Peyer's patch (tissue), 4 donors: ENCODE measurements at regions not wholly inside any gene's neighbourhood (a gene's known extent, or its start where the extent isn't known, plus 50 kb on each side); places are given as distances from the start of the nearest gene placed in this dataset.

Experiments used
- DNase-seq, 3 donors: peaks; one replicate each; pipeline ENCODE4 v3.0.0-alpha.2; 2017 to 2019
- H3K27ac ChIP-seq, 4 donors: fragments of 200-600 bp; sonication (generic); one replicate each; pipeline ENCODE4 v1.5.1; 2016 to 2019
- H3K27me3 ChIP-seq, 2 donors: fragments of 200-600 bp; sonication (generic); one replicate each; pipeline ENCODE4 v1.5.1; 2019
- H3K36me3 ChIP-seq, 3 donors: fragments of 200-600 bp; sonication (generic); one replicate each; pipeline ENCODE4 v1.5.1; 2016 to 2019
- H3K4me1 ChIP-seq, 4 donors: fragments of 200-600 bp; sonication (generic); one replicate each; pipeline ENCODE4 v1.5.1; 2016 to 2019
- H3K4me3 ChIP-seq, 4 donors: fragments of 200-600 bp; sonication (generic); 1 replicate in 3 of 4; 2 replicates in 1 of 4; pipeline ENCODE4 v1.5.1; 2016 to 2019; ENCODE audit warnings: mild to moderate bottlenecking in 1 of 4
- H3K9me3 ChIP-seq, 4 donors: fragments of 200-600 bp; sonication (generic); one replicate each; pipeline ENCODE4 v1.5.1; 2016 to 2019; ENCODE audit warnings: mild to moderate bottlenecking in 1 of 4
- CTCF ChIP-seq, 6 experiments: fragments of 450-650 bp in 4 of 6; fragments of 200-600 bp in 2 of 6; sonication (generic) in 1 of 6; IDR thresholded peaks; one replicate each; pipeline ENCODE4 v1.5.1; 2017 to 2019; ENCODE audit warnings: antibody characterized with exemption in 6 of 6, mild to moderate bottlenecking in 3 of 6, moderate library complexity in 1 of 6
- POLR2A ChIP-seq, 2 donors: fragments of 450-650 bp; IDR thresholded peaks; one replicate each; pipeline ENCODE4 v1.5.1; 2017; ENCODE audit warnings: antibody characterized with exemption in 2 of 2, mild to moderate bottlenecking in 2 of 2, moderate library complexity in 2 of 2

GRCh38 chr1:218948446-218948845 lies 225.2 kb upstream of the LYPLAL1 start:
- H3K4me1 ChIP-seq = no peaks in the 10 kb centered on the region
- no peaks in the 10 kb centered on the region for H3K9me3 ChIP-seq
- no peak for TF ChIP-seq CTCF (IDR thresholded peaks at IDR 0.05)
- no peak for TF ChIP-seq POLR2A (IDR thresholded peaks at IDR 0.05)
- no peak overlapping the region for H3K27ac ChIP-seq
- H3K4me3 ChIP-seq = no peak overlapping the region
- H3K36me3 ChIP-seq = no peaks in the 10 kb centered on the region
- DNase-seq = no peak
- H3K27me3 ChIP-seq = no peaks in the 10 kb centered on the region

- Histone ChIP-seq H3K36me3 (no peaks in the 10 kb centered on the region), H3K27me3 (no peaks in the 10 kb centered on the region), H3K4me1 (no peaks in the 10 kb centered on the region), H3K27ac (no peak overlapping the region), H3K9me3 (no peaks in the 10 kb centered on the region), H3K4me3 (no peak overlapping the region)
- no peak for DNase-seq
- TF ChIP-seq CTCF (IDR thresholded peaks at IDR 0.05) = no peak
- no peak for TF ChIP-seq POLR2A (IDR thresholded peaks at IDR 0.05)
These were observed 220.3 kb upstream of the LYPLAL1 start for GRCh38 chr1:218953386-218953785.

GRCh38 chr1:218957971-218958370 lies 215.7 kb upstream of the LYPLAL1 start:
- H3K9me3 ChIP-seq = no peaks in the 10 kb centered on the region
- no peak for DNase-seq
- no peak overlapping the region for H3K27ac ChIP-seq
- no peak for TF ChIP-seq CTCF (IDR thresholded peaks at IDR 0.05)
- TF ChIP-seq POLR2A (IDR thresholded peaks at IDR 0.05) = no peak
- no peaks in the 10 kb centered on the region for H3K27me3 ChIP-seq
- H3K36me3 ChIP-seq = no peaks in the 10 kb centered on the region
- H3K4me3 ChIP-seq = no peak overlapping the region
- H3K4me1 ChIP-seq = no peaks in the 10 kb centered on the region

- Histone ChIP-seq H3K36me3 (no peaks in the 10 kb centered on the region), H3K9me3 (no peaks in the 10 kb centered on the region), H3K4me3 (no peak overlapping the region), H3K27me3 (no peaks in the 10 kb centered on the region), H3K27ac (no peak overlapping the region), H3K4me1 (no peaks in the 10 kb centered on the region)
- no peak for DNase-seq
- TF ChIP-seq POLR2A (IDR thresholded peaks at IDR 0.05) (no peak), CTCF (IDR thresholded peaks at IDR 0.05) (no peak)
These were observed 213.9 kb upstream of the LYPLAL1 start for GRCh38 chr1:218959784-218960183.

GRCh38 chr1:218964471-218965185 lies 209.1 kb upstream of the LYPLAL1 start:
- Histone ChIP-seq H3K4me3 (no peak overlapping the region), H3K27me3 (no peaks in the 10 kb centered on the region), H3K27ac (no peak overlapping the region), H3K36me3 (no peaks in the 10 kb centered on the region), H3K4me1 (no peaks in the 10 kb centered on the region), H3K9me3 (no peaks in the 10 kb centered on the region)
- TF ChIP-seq CTCF (IDR thresholded peaks at IDR 0.05) = no peak
- TF ChIP-seq POLR2A (IDR thresholded peaks at IDR 0.05) = no peak
- no peak for DNase-seq

GRCh38 chr1:218965821-218966220 lies 207.9 kb upstream of the LYPLAL1 start:
- TF ChIP-seq POLR2A (IDR thresholded peaks at IDR 0.05) (no peak), CTCF (IDR thresholded peaks at IDR 0.05) (no peak)
- H3K27ac ChIP-seq = no peak overlapping the region
- no peak for DNase-seq
- no peaks in the 10 kb centered on the region for H3K27me3 ChIP-seq
- H3K36me3 ChIP-seq = no peaks in the 10 kb centered on the region
- H3K9me3 ChIP-seq = no peaks in the 10 kb centered on the region
- no peak overlapping the region for H3K4me3 ChIP-seq
- H3K4me1 ChIP-seq = no peaks in the 10 kb centered on the region
